Mesendoderm (in vitro differentiated cells): ENCODE measurements at regions not wholly inside any gene's neighbourhood (a gene's known extent, or its start where the extent isn't known, plus 50 kb on each side); places are given as distances from the start of the nearest gene placed in this dataset.
A peak's percentile ranks its signal among the peaks of the same experiment; 100 is the strongest.

Experiments used
- DNase-seq: peaks from one replicate; pipeline ENCODE4 v3.0.0; 2013
- H2AK5ac ChIP-seq: 2 replicates; pipeline ENCODE4 v1.6.1; 2013; ENCODE audit warnings: low read length, inconsistent platforms
- H2BK120ac ChIP-seq: 2 replicates; pipeline ENCODE4 v1.6.1; 2013; ENCODE audit warnings: low read depth, mild to moderate bottlenecking, low read length, moderate library complexity, mixed read lengths
- H2BK15ac ChIP-seq: replicated peaks from 2 replicates; pipeline ENCODE4 v1.6.1; 2013; ENCODE audit warnings: low read depth, mild to moderate bottlenecking, moderate library complexity
- H2BK5ac ChIP-seq: 2 replicates; pipeline ENCODE4 v1.6.1; 2013; ENCODE audit warnings: low read length, inconsistent platforms
- H3K18ac ChIP-seq: 2 replicates; pipeline ENCODE4 v1.6.1; 2013; ENCODE audit warnings: mild to moderate bottlenecking, low read length, mixed read lengths
- H3K23ac ChIP-seq: one replicate; pipeline ENCODE4 v1.6.1; 2013; ENCODE audit warnings: low read length
- H3K27ac ChIP-seq: 2 replicates; pipeline ENCODE4 v1.5.1; 2013; ENCODE audit warnings: low read depth, mild to moderate bottlenecking, inconsistent platforms, low read length, moderate library complexity
- H3K27me3 ChIP-seq: 2 replicates; pipeline ENCODE4 v1.6.1; 2013; ENCODE audit warnings: low read length, control low read depth, mild to moderate bottlenecking, inconsistent platforms; ENCODE audit not compliant: insufficient read depth, poor library complexity
- H3K36me3 ChIP-seq: 2 replicates; pipeline ENCODE4 v1.6.1; 2013; ENCODE audit warnings: low read length, inconsistent platforms; ENCODE audit not compliant: control insufficient read depth, insufficient read depth
- H3K4ac ChIP-seq: one replicate; pipeline ENCODE4 v1.6.1; 2013; ENCODE audit warnings: low read depth, mild to moderate bottlenecking, low read length, moderate library complexity
- H3K4me1 ChIP-seq: 2 replicates; pipeline ENCODE4 v1.6.1; 2013; ENCODE audit warnings: low read depth, low read length, inconsistent platforms; ENCODE audit not compliant: control insufficient read depth
- H3K4me2 ChIP-seq: 2 replicates; pipeline ENCODE4 v1.6.1; 2013; ENCODE audit warnings: low read length
- H3K4me3 ChIP-seq: 2 replicates; pipeline ENCODE4 v1.5.1; 2013; ENCODE audit warnings: mild to moderate bottlenecking, low read length
- H3K56ac ChIP-seq: one replicate; pipeline ENCODE4 v1.6.1; 2013; ENCODE audit warnings: low read length
- H3K79me1 ChIP-seq: 2 replicates; pipeline ENCODE4 v1.6.1; 2013; ENCODE audit warnings: low read length, inconsistent platforms
- H3K79me2 ChIP-seq: 2 replicates; pipeline ENCODE4 v1.6.1; 2013; ENCODE audit warnings: mild to moderate bottlenecking, low read length; ENCODE audit not compliant: control insufficient read depth, insufficient read depth
- H3K9ac ChIP-seq: 2 replicates; pipeline ENCODE4 v1.6.1; 2013; ENCODE audit warnings: low read length, inconsistent platforms
- H4K5ac ChIP-seq: one replicate; pipeline ENCODE4 v1.6.1; 2013; ENCODE audit warnings: low read length
- H4K8ac ChIP-seq: one replicate; pipeline ENCODE4 v1.6.1; 2013; ENCODE audit warnings: low read depth, mild to moderate bottlenecking, control low read depth, low read length, moderate library complexity
- WGBS: extraction: QIAGEN DNeasy Blood & Tissue Kit; methylation state at CpG from one replicate; pipeline ENCODE4 v1.1.7; 2013; ENCODE audit warnings: low lambda C conversion rate, missing lambda C conversion rate; ENCODE audit not compliant: insufficient coverage; ENCODE audit errors: extremely low coverage; 5-methylcytosine and 5-hydroxymethylcytosine counted together

DNA sequence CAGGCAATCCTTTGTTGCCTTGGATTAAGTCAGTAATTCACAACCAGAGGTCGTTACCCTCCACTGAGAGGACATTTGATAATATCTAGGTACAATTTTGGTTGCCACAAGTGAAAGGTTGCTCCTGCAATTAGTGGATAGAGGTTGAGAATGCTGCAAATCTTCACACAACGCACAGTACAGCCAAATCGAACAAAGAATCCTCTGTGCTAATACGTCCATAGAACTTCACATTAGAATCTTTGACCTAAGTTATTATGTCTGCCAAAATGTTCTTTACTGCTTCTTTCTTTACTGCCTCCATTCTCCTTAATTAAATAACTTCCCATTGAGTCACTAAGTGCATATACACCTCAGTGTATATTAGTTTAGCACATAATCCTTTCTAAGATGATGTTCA lies 879.5 kb downstream of the TRIB2 start:
- Histone ChIP-seq H3K4me1 (no peaks in the 10 kb centered on the region), H3K4me3 (no peak overlapping the region), H3K27ac (no peak overlapping the region), H3K27me3 (no peaks in the 10 kb centered on the region), H3K9ac (no peak overlapping the region), H4K8ac (no peak overlapping the region), H3K36me3 (no peaks in the 10 kb centered on the region), H2BK15ac (no peak overlapping the region), H3K4me2 (no peak overlapping the region), H3K79me2 (no peaks in the 10 kb centered on the region), H4K5ac (no peak overlapping the region), H3K4ac (no peak overlapping the region), H2BK120ac (no peak overlapping the region), H2AK5ac (no peak overlapping the region), H3K18ac (no peak overlapping the region), H3K56ac (no peak overlapping the region), H3K23ac (no peak overlapping the region), H3K79me1 (no peaks in the 10 kb centered on the region), H2BK5ac (no peak overlapping the region)
- WGBS: no CpG with 5 or more reads among the region's 4 CpGs
- DNase-seq: no peak

DNA sequence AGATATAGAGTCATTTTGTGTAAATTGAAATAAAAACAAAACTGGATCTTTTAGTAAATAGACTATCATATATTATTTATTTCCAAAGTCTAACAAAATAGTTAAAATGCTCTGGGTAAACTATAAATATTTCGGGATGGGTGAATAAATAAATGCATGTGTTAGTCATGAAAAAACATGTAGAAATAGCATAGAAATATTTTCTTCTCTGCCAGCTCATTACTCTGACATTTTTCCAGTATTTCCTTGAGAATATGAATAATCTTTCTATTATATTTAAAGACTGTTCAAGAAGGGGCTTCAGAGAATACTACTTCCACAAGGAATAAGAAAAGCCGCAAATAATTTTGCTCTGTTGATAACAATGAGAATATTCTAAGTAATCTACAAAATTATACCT lies 880.4 kb downstream of the TRIB2 start:
- WGBS: no CpG with 5 or more reads among the region's 2 CpGs
- no peak overlapping the region for H3K18ac ChIP-seq
- H3K9ac ChIP-seq: no peak overlapping the region
- H2BK120ac ChIP-seq: no peak overlapping the region
- no peak overlapping the region for H3K4me3 ChIP-seq
- H2BK15ac ChIP-seq: no peak overlapping the region
- H3K79me1 ChIP-seq: no peaks in the 10 kb centered on the region
- DNase-seq: no peak
- H2AK5ac ChIP-seq: no peak overlapping the region
- no peak overlapping the region for H3K56ac ChIP-seq
- H3K23ac ChIP-seq: no peak overlapping the region
- H3K27ac ChIP-seq: no peak overlapping the region
- H3K36me3 ChIP-seq: no peaks in the 10 kb centered on the region
- no peak overlapping the region for H4K5ac ChIP-seq
- no peak overlapping the region for H3K4ac ChIP-seq
- H3K27me3 ChIP-seq: no peaks in the 10 kb centered on the region
- H3K4me2 ChIP-seq: no peak overlapping the region
- no peak overlapping the region for H4K8ac ChIP-seq
- H2BK5ac ChIP-seq: no peak overlapping the region
- H3K79me2 ChIP-seq: no peaks in the 10 kb centered on the region
- no peaks in the 10 kb centered on the region for H3K4me1 ChIP-seq

DNA sequence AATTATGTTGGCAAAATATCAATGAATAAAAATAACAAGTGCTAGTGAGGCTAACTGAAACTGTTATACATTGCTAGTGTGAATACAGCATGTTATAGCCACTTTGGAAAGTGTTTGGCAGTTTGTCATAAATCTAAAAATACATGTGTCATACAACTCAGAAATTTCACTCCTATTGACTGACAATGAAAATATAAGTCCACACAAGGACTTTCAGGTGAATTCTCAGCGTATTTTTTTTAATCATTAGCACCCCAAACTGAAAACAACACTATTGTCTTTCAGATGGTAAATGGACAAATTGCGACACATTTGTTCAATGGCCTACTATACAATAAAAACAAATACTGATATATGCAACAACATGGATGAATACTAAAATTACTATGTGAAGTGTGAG lies 884.8 kb downstream of the TRIB2 start:
- H4K5ac ChIP-seq: no peak overlapping the region
- no peak overlapping the region for H2BK5ac ChIP-seq
- H3K56ac ChIP-seq: no peak overlapping the region
- no peak overlapping the region for H2BK15ac ChIP-seq
- H3K18ac ChIP-seq: no peak overlapping the region
- no peak overlapping the region for H3K9ac ChIP-seq
- H3K79me2 ChIP-seq: no peaks in the 10 kb centered on the region
- no peaks in the 10 kb centered on the region for H3K79me1 ChIP-seq
- H3K4me1 ChIP-seq: no peaks in the 10 kb centered on the region
- no peak overlapping the region for H3K27ac ChIP-seq
- no peak overlapping the region for H4K8ac ChIP-seq
- no peak overlapping the region for H3K4me2 ChIP-seq
- no peaks in the 10 kb centered on the region for H3K36me3 ChIP-seq
- no peak overlapping the region for H3K4me3 ChIP-seq
- no CpG with 5 or more reads among the region's 2 CpGs for WGBS
- H2BK120ac ChIP-seq: no peak overlapping the region
- H3K27me3 ChIP-seq: no peaks in the 10 kb centered on the region
- DNase-seq: no peak
- H3K23ac ChIP-seq: no peak overlapping the region
- no peak overlapping the region for H2AK5ac ChIP-seq
- H3K4ac ChIP-seq: no peak overlapping the region

DNA sequence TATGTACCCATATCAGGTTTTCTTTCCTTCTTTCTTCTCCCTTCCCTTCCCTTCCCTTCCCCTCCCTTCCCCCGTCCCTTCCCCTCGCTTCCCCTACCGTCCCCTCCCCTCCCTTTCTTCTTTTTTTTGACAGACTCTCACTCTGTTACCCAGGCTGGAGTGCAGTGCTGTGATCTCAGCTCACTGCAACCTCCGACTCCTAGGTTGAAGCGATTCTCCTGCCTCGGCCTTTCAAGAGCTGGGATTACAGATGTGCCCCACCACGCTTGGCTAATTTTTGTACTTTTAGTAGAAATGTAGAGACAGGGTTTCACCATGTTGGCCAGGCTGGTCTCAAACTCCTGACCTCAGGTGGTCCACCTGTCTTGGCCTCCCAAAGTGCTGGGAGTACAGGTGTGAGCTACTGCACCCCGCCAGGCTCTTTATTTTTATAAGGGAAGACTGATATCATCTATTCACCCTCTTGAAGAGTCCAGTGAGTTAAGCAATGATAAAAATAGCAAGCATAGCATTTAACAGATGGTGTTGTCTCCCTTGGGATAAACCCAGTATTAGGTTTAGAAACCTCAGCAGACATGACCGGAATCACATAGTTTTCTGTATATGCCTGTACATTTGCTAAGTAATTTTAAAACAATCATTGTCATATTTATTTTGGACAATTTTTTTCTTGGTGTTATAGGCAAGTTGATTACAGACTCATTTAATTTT lies 888.4 kb downstream of the TRIB2 start:
- Histone ChIP-seq H4K8ac (no peak overlapping the region), H3K27ac (no peak overlapping the region), H3K79me1 (no peaks in the 10 kb centered on the region), H3K4ac (no peak overlapping the region), H3K4me2 (no peak overlapping the region), H3K9ac (no peak overlapping the region), H3K18ac (no peak overlapping the region), H3K23ac (no peak overlapping the region), H3K4me1 (no peaks in the 10 kb centered on the region), H4K5ac (no peak overlapping the region), H3K4me3 (no peak overlapping the region), H2BK120ac (no peak overlapping the region), H2BK5ac (no peak overlapping the region), H3K27me3 (no peaks in the 10 kb centered on the region), H3K79me2 (no peaks in the 10 kb centered on the region), H2BK15ac (no peak overlapping the region), H3K56ac (no peak overlapping the region), H2AK5ac (no peak overlapping the region), H3K36me3 (no peaks in the 10 kb centered on the region)
- no CpG with 5 or more reads among the region's 9 CpGs for WGBS
- no peak for DNase-seq

DNA sequence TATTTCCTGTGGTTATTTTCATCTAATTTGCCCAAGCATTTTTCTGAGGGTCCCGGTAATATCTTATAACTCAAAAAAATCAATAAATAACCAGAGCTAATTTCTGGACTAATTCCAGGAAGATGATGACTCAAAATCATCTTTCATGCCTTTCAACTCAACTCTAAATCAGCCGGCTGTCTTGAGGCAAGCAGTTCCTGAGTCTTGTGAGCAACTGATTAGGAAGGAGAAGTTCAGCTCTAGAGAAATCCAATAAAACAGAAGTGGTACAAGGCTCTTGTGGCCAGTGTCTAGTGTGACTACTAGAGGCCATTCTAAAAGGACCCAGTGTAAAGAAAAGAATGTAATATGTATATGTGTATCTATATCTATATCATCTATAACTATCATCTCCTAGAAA lies 890.4 kb downstream of the TRIB2 start:
- H3K4me2 ChIP-seq: no peak overlapping the region
- no peak overlapping the region for H3K4ac ChIP-seq
- H3K79me2 ChIP-seq: no peaks in the 10 kb centered on the region
- H3K4me3 ChIP-seq: no peak overlapping the region
- H3K27ac ChIP-seq: no peak overlapping the region
- no peak overlapping the region for H2BK5ac ChIP-seq
- no peaks in the 10 kb centered on the region for H3K27me3 ChIP-seq
- no peak overlapping the region for H2AK5ac ChIP-seq
- H3K18ac ChIP-seq: no peak overlapping the region
- WGBS: no CpG with 5 or more reads among the region's 2 CpGs
- no peak overlapping the region for H4K8ac ChIP-seq
- H3K79me1 ChIP-seq: no peaks in the 10 kb centered on the region
- H2BK15ac ChIP-seq: no peak overlapping the region
- H3K4me1 ChIP-seq: no peaks in the 10 kb centered on the region
- H3K9ac ChIP-seq: no peak overlapping the region
- no peak overlapping the region for H3K23ac ChIP-seq
- no peak overlapping the region for H2BK120ac ChIP-seq
- H4K5ac ChIP-seq: no peak overlapping the region
- H3K56ac ChIP-seq: no peak overlapping the region
- DNase-seq: no peak
- no peaks in the 10 kb centered on the region for H3K36me3 ChIP-seq

DNA sequence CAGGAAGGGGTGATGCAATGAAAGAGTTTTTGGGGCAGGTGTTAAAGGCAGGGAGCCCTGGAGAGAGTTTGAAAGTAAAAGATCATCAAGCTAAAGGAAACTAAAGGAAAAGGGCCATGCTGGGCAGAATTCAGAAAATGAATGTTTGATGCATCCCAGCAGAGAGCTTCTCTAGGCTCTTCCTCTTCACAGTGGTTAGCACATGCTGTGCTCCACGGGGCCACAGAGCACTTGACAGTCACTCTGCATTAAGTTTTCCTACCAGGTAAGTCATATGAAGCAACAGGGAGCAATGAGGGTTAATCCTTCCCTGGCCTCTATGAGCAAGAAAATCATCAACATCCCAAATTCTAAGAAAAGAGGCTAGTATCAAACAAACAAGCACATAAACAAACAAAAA lies 895.2 kb downstream of the TRIB2 start:
- no peaks in the 10 kb centered on the region for H3K79me2 ChIP-seq
- peak; percentile 35 for DNase-seq
- no peak overlapping the region for H3K4me2 ChIP-seq
- no peaks in the 10 kb centered on the region for H3K36me3 ChIP-seq
- no peak overlapping the region for H4K8ac ChIP-seq
- no peak overlapping the region for H3K4me3 ChIP-seq
- H4K5ac ChIP-seq: no peak overlapping the region
- no peak overlapping the region for H3K18ac ChIP-seq
- H2BK120ac ChIP-seq: no peak overlapping the region
- no peak overlapping the region for H3K23ac ChIP-seq
- H2BK5ac ChIP-seq: no peak overlapping the region
- no peaks in the 10 kb centered on the region for H3K79me1 ChIP-seq
- H2BK15ac ChIP-seq: no peak overlapping the region
- H3K4me1 ChIP-seq: no peaks in the 10 kb centered on the region
- H3K56ac ChIP-seq: no peak overlapping the region
- no peak overlapping the region for H2AK5ac ChIP-seq
- WGBS: no CpG with 5 or more reads among the region's 1 CpG
- no peaks in the 10 kb centered on the region for H3K27me3 ChIP-seq
- no peak overlapping the region for H3K9ac ChIP-seq
- no peak overlapping the region for H3K27ac ChIP-seq
- no peak overlapping the region for H3K4ac ChIP-seq
